ENCODE measurements at regions not wholly inside any gene's neighbourhood (a gene's known extent, or its start where the extent isn't known, plus 50 kb on each side); places are given as distances from the start of the nearest gene placed in this dataset.

- TF ChIP-seq ZFX (IDR thresholded peaks at IDR 0.05; ENCODE audit: borderline replicate concordance) (no peak), CTCF (IDR thresholded peaks at IDR 0.05) (no peak)
Observed at GRCh38 chr2:236691799-236692167, 122.2 kb downstream of the ACKR3 start.

Measured in 22Rv1 (cell line).